GM19351 (cell line): ENCODE measurements at regions not wholly inside any gene's neighbourhood (a gene's known extent, or its start where the extent isn't known, plus 50 kb on each side); places are given as distances from the start of the nearest gene placed in this dataset.

ENCODE experiments used
- ATAC-seq: cut with Tn5 transposase; IDR thresholded peaks from one replicate; pipeline ENCODE4 v1.9.1; 2021; ENCODE audit warnings: mild to moderate bottlenecking, moderate library complexity; ENCODE audit not compliant: unreplicated experiment

GRCh38 chr5:124692950-124693349, 53.5 kb downstream of the ZNF608 start:
- ATAC-seq: no peak

GRCh38 chr5:124692324-124692723, 54.1 kb downstream of the ZNF608 start:
- ATAC-seq: no peak

GRCh38 chr5:124689653-124690052, 56.8 kb downstream of the ZNF608 start:
- no peak for ATAC-seq

GRCh38 chr5:124686239-124687004, 60.0 kb downstream of the ZNF608 start:
- no peak for ATAC-seq

GRCh38 chr5:124685404-124685930, 61.0 kb downstream of the ZNF608 start:
- no peak for ATAC-seq

GRCh38 chr5:124683917-124684555, 62.4 kb downstream of the ZNF608 start:
- no peak for ATAC-seq

- no peak for ATAC-seq
These were observed 66.8 kb downstream of the ZNF608 start for GRCh38 chr5:124679578-124680199.

GRCh38 chr5:124678922-124679519, 67.4 kb downstream of the ZNF608 start:
- ATAC-seq: no peak

- ATAC-seq: no peak
These were observed 68.0 kb downstream of the ZNF608 start for GRCh38 chr5:124678468-124678867.

- no peak for ATAC-seq
These were observed 68.8 kb downstream of the ZNF608 start for GRCh38 chr5:124677374-124678351.

GRCh38 chr5:124675931-124676846, 70.2 kb downstream of the ZNF608 start:
- no peak for ATAC-seq

GRCh38 chr5:124671193-124671592, 75.2 kb downstream of the ZNF608 start:
- no peak for ATAC-seq

- ATAC-seq: no peak
These were observed 75.7 kb downstream of the ZNF608 start for GRCh38 chr5:124670722-124671184.

- no peak for ATAC-seq
These were observed 76.3 kb downstream of the ZNF608 start for GRCh38 chr5:124669956-124670721.

- no peak for ATAC-seq
These were observed 77.2 kb downstream of the ZNF608 start for GRCh38 chr5:124669300-124669648.

- ATAC-seq: no peak
These were observed 77.8 kb downstream of the ZNF608 start for GRCh38 chr5:124668353-124669299.

GRCh38 chr5:124665625-124666024, 80.8 kb downstream of the ZNF608 start:
- no peak for ATAC-seq
